SK-N-SH (cell line): ENCODE measurements at regions not wholly inside any gene's neighbourhood (a gene's known extent, or its start where the extent isn't known, plus 50 kb on each side); places are given as distances from the start of the nearest gene placed in this dataset.

Experiments
- CTCF ChIA-PET: fragments of 300-600, 350-600 bp; formaldehyde crosslinking; extraction: SDS; loops from one replicate; lab custom pipeline; 2021; lab: Yijun Ruan, JAX
- POLR2A ChIA-PET: fragments of 350-600 bp; sonication (Branson Sonifier 250); formaldehyde crosslinking; extraction: SDS; loops from one replicate; lab custom pipeline; 2020; ENCODE audit warnings: antibody characterized with exemption, inconsistent platforms; lab: Yijun Ruan, JAX
- DNase-seq: peaks from one replicate; pipeline ENCODE4 v3.0.0; 2012
- H2AFZ ChIP-seq: fragments of 200-600 bp; sonication (generic); 2 replicates; pipeline ENCODE4 v1.8.1; 2016; ENCODE audit warnings: antibody characterized with exemption, mild to moderate bottlenecking, low read depth
- H3F3A ChIP-seq: fragments of 200-600 bp; sonication (generic); replicated peaks from 2 replicates; pipeline ENCODE3; 2016; ENCODE audit warnings: antibody characterized with exemption, mild to moderate bottlenecking; ENCODE audit not compliant: insufficient read depth
- H3K27ac ChIP-seq, 2 experiments: fragments of 200-500 bp in 1 of 2; fragments of 200-600 bp in 1 of 2; sonication (Bioruptor generic) in 1 of 2; sonication (generic), shearing (Covaris generic) in 1 of 2; 2 replicates each; pipeline versions ENCODE4 v1.5.1 to v1.6.1; 2014 to 2016; ENCODE audit warnings: low read depth in 2 of 2, inconsistent platforms in 1 of 2, low read length in 1 of 2, mild to moderate bottlenecking in 1 of 2, mixed read lengths in 1 of 2
- H3K27me3 ChIP-seq: fragments of 200-600 bp; sonication (generic), shearing (Covaris generic); 2 replicates; pipeline ENCODE4 v1.6.1; 2016; ENCODE audit warnings: mixed run types; ENCODE audit not compliant: insufficient read depth
- H3K36me3 ChIP-seq, 2 experiments: fragments of 200-500 bp in 1 of 2; fragments of 200-600 bp in 1 of 2; sonication (Bioruptor generic) in 1 of 2; sonication (generic) in 1 of 2; replicated peaks in 1 of 2; 2 replicates each; pipeline versions ENCODE3 to v1.5.1; 2014 to 2016; ENCODE audit warnings: low read length in 1 of 2, mild to moderate bottlenecking in 1 of 2; ENCODE audit not compliant: insufficient read depth in 2 of 2, control insufficient read depth in 1 of 2
- H3K4me1 ChIP-seq, 2 experiments: fragments of 200-500 bp in 1 of 2; fragments of 200-600 bp in 1 of 2; sonication (Bioruptor generic) in 1 of 2; sonication (generic), shearing (Covaris generic) in 1 of 2; 2 replicates each; pipeline versions ENCODE4 v1.5.1 to v1.6.1; 2014 to 2016; ENCODE audit warnings: low read depth in 1 of 2, low read length in 1 of 2, mixed run types in 1 of 2; ENCODE audit not compliant: insufficient read depth in 2 of 2, control insufficient read depth in 1 of 2
- H3K4me2 ChIP-seq: fragments of 200-600 bp; sonication (generic), shearing (Covaris generic); 2 replicates; pipeline ENCODE4 v1.6.1; 2017; ENCODE audit warnings: mixed run types
- H3K4me3 ChIP-seq, 2 experiments: fragments of 200-500 bp in 1 of 2; fragments of 200-600 bp in 1 of 2; sonication (Bioruptor generic) in 1 of 2; sonication (generic), shearing (Covaris generic) in 1 of 2; 2 replicates each; pipeline versions ENCODE4 v1.5.1 to v1.8.1; 2014 to 2016; ENCODE audit warnings: low read depth in 2 of 2, inconsistent platforms in 1 of 2, low read length in 1 of 2, mild to moderate bottlenecking in 1 of 2, mixed read lengths in 1 of 2, moderate library complexity in 1 of 2
- H3K79me2 ChIP-seq: fragments of 200-600 bp; sonication (generic); 2 replicates; pipeline ENCODE4 v1.8.1; 2017; ENCODE audit warnings: mild to moderate bottlenecking; ENCODE audit not compliant: insufficient read depth
- H3K9ac ChIP-seq: fragments of 200-600 bp; sonication (generic); 2 replicates; pipeline ENCODE4 v1.6.1; 2017; ENCODE audit warnings: mixed run types
- H3K9me2 ChIP-seq: fragments of 200-600 bp; sonication (generic); 2 replicates; pipeline ENCODE4 v1.6.1; 2017; ENCODE audit warnings: mixed run types
- H3K9me3 ChIP-seq: fragments of 200-600 bp; sonication (generic); 2 replicates; pipeline ENCODE4 v1.6.1; 2017; ENCODE audit warnings: mixed run types, mild to moderate bottlenecking, moderate library complexity
- H4K20me1 ChIP-seq: fragments of 200-600 bp; sonication (generic); 2 replicates; pipeline ENCODE4 v1.6.1; 2017; ENCODE audit warnings: mild to moderate bottlenecking, mixed run types; ENCODE audit not compliant: insufficient read depth
- CHD2 ChIP-seq: fragments of 150-350 bp; IDR thresholded peaks from 2 replicates; pipeline ENCODE4 v1.6.1; 2018; ENCODE audit warnings: low read length; ENCODE audit not compliant: partially characterized antibody
- EZH2phosphoT487 ChIP-seq: fragments of 200-600 bp; sonication (generic); IDR thresholded peaks from 2 replicates; pipeline ENCODE4 v1.6.1; 2017; ENCODE audit warnings: low read depth, mixed run types, mild to moderate bottlenecking, antibody characterized with exemption, moderate library complexity, borderline replicate concordance
- FOSL2 ChIP-seq: IDR thresholded peaks from 2 replicates; pipeline ENCODE4 v1.4.0; 2012; ENCODE audit warnings: low read depth, mild to moderate bottlenecking, moderate library complexity, borderline replicate concordance
- FOXM1 ChIP-seq: IDR thresholded peaks from 2 replicates; pipeline ENCODE4 v1.4.0; 2012; ENCODE audit warnings: low read depth, mild to moderate bottlenecking
- GABPA ChIP-seq: IDR thresholded peaks from 2 replicates; pipeline ENCODE4 v1.4.0; 2012; ENCODE audit warnings: low read depth, mild to moderate bottlenecking
- GATA2 ChIP-seq: sonication (generic); formaldehyde crosslinking; IDR thresholded peaks from 2 replicates; pipeline ENCODE4 v1.5.0; 2020; ENCODE audit warnings: mild to moderate bottlenecking, missing genetic modification reagents
- JUND ChIP-seq: IDR thresholded peaks from 2 replicates; pipeline ENCODE4 v1.4.0; 2012
- MEF2A ChIP-seq: IDR thresholded peaks from 2 replicates; pipeline ENCODE4 v1.4.0; 2012; ENCODE audit warnings: low read depth, borderline replicate concordance
- MXI1 ChIP-seq: IDR thresholded peaks from 2 replicates; pipeline ENCODE4 v1.6.1; 2012; ENCODE audit warnings: mild to moderate bottlenecking, low read depth, low read length, improper control_type of control experiment
- NFIC ChIP-seq: IDR thresholded peaks from 2 replicates; pipeline ENCODE4 v1.4.0; 2012; ENCODE audit warnings: borderline replicate concordance
- NRF1 ChIP-seq: IDR thresholded peaks from 2 replicates; pipeline ENCODE4 v1.6.1; 2012; ENCODE audit warnings: low read depth, mild to moderate bottlenecking, low read length
- RAD21 ChIP-seq: IDR thresholded peaks from 2 replicates; pipeline ENCODE4 v1.6.1; 2012; ENCODE audit warnings: mild to moderate bottlenecking, low read length
- SIN3A ChIP-seq: IDR thresholded peaks from 2 replicates; pipeline ENCODE4 v1.6.1; 2012; ENCODE audit warnings: low read depth, mild to moderate bottlenecking, low read length, moderate library complexity, borderline replicate concordance
- SMC3 ChIP-seq: IDR thresholded peaks from 2 replicates; pipeline ENCODE4 v1.6.1; 2012; ENCODE audit warnings: low read depth, low read length, improper control_type of control experiment
- TCF12 ChIP-seq: IDR thresholded peaks from 2 replicates; pipeline ENCODE4 v1.4.0; 2012
- TEAD4 ChIP-seq: IDR thresholded peaks from 2 replicates; pipeline ENCODE4 v1.4.0; 2012; ENCODE audit warnings: mild to moderate bottlenecking, borderline replicate concordance; ENCODE audit not compliant: insufficient read depth
- YY1 ChIP-seq: IDR thresholded peaks from 2 replicates; pipeline ENCODE4 v1.4.0; 2012; ENCODE audit warnings: low read depth, mild to moderate bottlenecking
- whole genome bisulfite sequencing: methylation state at CpG from one replicate; pipeline ENCODE4 v1.1.6; 2017; ENCODE audit warnings: low lambda C conversion rate; 5-methylcytosine and 5-hydroxymethylcytosine counted together
- TF ChIP-seq, protein P1 (sequence below): IDR thresholded peaks from 2 replicates; pipeline ENCODE4; 2012
- TF ChIP-seq, protein P2 (sequence below): fragments of 150-350 bp; IDR thresholded peaks from 2 replicates; pipeline ENCODE4 v1.6.1; 2016; ENCODE audit warnings: mild to moderate bottlenecking, low read depth, low read length
- TF ChIP-seq, protein P3 (sequence below): IDR thresholded peaks from 2 replicates; pipeline ENCODE4 v1.6.1; 2012; ENCODE audit warnings: mild to moderate bottlenecking, low read depth, low read length, moderate library complexity

DNA sequence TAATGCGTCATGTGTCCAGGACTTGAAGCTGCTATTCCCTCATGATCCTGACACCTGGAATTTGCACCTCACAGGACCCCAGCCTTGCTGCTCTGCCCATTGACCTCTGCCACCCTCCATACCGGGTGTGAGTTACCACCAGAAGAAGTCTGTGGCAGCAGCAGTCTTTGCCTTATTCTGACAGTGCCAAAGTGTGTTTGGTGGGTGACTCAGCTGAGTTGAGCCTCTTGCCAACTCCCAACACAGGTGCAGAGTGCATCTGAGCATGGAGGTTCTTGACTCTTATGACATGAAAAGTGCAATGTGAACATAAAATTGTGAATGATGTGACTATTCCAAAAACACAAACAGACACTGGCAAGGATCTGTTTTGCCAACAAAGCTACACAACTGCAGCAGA lies 1166.5 kb upstream of the CDH18 start:
- no peaks in the 10 kb centered on the region for H4K20me1 ChIP-seq
- H3K79me2 ChIP-seq, result no peaks in the 10 kb centered on the region
- H3K4me1 ChIP-seq, result no peaks in the 10 kb centered on the region; a peak in 2 of 4 replicates
- peaks cover 6% of the 10 kb centered on the region for H3F3A ChIP-seq
- no peak overlapping the region for H3K9ac ChIP-seq
- 21% methylated on average over 2 of the region's 2 CpGs for WGBS
- H3K4me2 ChIP-seq, result no peak overlapping the region
- H3K4me3 ChIP-seq, result no peak overlapping the region
- POLR2A ChIA-PET, result no interaction called here
- H2AFZ ChIP-seq, result no peak overlapping the region
- no peaks in the 10 kb centered on the region for H3K36me3 ChIP-seq
- TF ChIP-seq MXI1 (no peak), GABPA (no peak)
- TF ChIP-seq, all 33 proteins: peak for 0
- Histone ChIP-seq H3K27me3 (no peaks in the 10 kb centered on the region), H3K9me3 (no peaks in the 10 kb centered on the region; the same call in 1 of the 2 replicates), H3K27ac (no peak overlapping the region), H3K9me2 (peaks cover 5% of the 10 kb centered on the region; the same call in 1 of the 2 replicates)
- DNase-seq, result no peak
- CTCF ChIA-PET, result no interaction called here

DNA sequence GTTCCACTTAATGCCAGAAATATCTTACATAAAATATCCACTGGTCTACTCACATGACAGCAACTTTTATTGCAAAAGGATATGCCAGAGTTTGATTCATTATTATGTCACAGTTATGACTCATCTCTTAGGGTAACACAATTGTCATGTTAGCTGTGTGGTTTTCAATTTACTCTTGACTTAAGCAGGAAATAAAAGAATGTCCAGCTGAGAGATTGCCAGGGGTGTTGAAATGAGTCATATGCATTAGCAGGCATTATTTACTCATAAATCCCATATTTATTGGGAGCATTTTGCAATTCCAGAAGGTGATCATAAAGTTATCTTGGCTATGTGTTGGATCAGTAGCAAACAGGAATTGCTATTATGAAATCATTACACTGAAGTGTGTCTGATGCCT lies 1164.6 kb upstream of the CDH18 start:
- H3K4me2 ChIP-seq, result no peak overlapping the region
- no peak overlapping the region for H3K27ac ChIP-seq
- H3F3A ChIP-seq, result peaks cover 6% of the 10 kb centered on the region
- CTCF ChIA-PET, result no interaction called here
- DNase-seq, result no peak
- H3K9ac ChIP-seq, result no peak overlapping the region
- no peak overlapping the region for H3K4me3 ChIP-seq
- TF ChIP-seq, protein P1, sequence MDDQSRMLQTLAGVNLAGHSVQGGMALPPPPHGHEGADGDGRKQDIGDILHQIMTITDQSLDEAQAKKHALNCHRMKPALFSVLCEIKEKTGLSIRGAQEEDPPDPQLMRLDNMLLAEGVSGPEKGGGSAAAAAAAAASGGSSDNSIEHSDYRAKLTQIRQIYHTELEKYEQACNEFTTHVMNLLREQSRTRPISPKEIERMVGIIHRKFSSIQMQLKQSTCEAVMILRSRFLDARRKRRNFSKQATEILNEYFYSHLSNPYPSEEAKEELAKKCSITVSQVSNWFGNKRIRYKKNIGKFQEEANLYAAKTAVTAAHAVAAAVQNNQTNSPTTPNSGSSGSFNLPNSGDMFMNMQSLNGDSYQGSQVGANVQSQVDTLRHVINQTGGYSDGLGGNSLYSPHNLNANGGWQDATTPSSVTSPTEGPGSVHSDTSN, result peak; percentile 58
- TF ChIP-seq SMC3 (no peak), JUND (peak; percentile 72), NFIC (peak; percentile 49; the same call in 1 of the 2 replicates), TCF12 (peak; percentile 51), EZH2phosphoT487 (no peak), FOXM1 (no peak), FOSL2 (peak; percentile 54)
- TF ChIP-seq, protein P2, sequence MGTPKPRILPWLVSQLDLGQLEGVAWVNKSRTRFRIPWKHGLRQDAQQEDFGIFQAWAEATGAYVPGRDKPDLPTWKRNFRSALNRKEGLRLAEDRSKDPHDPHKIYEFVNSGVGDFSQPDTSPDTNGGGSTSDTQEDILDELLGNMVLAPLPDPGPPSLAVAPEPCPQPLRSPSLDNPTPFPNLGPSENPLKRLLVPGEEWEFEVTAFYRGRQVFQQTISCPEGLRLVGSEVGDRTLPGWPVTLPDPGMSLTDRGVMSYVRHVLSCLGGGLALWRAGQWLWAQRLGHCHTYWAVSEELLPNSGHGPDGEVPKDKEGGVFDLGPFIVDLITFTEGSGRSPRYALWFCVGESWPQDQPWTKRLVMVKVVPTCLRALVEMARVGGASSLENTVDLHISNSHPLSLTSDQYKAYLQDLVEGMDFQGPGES, result no peak
- TF ChIP-seq, all 33 proteins: peak for 5
- Histone ChIP-seq H2AFZ (no peak overlapping the region), H3K27me3 (no peaks in the 10 kb centered on the region), H4K20me1 (no peaks in the 10 kb centered on the region), H3K36me3 (no peaks in the 10 kb centered on the region), H3K9me3 (no peaks in the 10 kb centered on the region; the same call in 1 of the 2 replicates), H3K79me2 (no peaks in the 10 kb centered on the region), H3K4me1 (no peaks in the 10 kb centered on the region; a peak in 2 of 4 replicates), H3K9me2 (peaks cover 5% of the 10 kb centered on the region; the same call in 1 of the 2 replicates)
- POLR2A ChIA-PET, result no interaction called here

DNA sequence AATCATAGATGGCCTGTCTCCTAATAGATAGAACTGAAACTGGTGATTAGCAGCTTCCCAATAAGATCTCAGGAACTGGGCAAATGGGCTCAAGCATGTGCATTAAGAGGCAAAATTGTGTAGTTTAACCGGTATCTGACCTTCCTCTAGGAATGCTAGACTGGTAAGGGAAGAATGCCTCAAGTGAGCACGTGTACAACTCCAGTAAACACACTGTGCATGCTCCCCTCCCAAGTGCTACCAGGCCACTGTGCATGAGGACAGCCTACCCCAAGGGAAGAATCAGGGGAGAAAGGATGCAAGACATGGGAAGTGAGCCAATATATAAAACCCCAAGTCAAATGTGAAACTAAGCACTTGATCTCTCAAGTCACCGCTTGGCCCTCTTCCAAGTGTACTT lies 1157.4 kb upstream of the CDH18 start:
- CTCF ChIA-PET, result interaction anchor here (1.0 kb wide), 1 partner anchor 9 kb away, joined by 3 read pairs; no protein-coding TSS in a partner anchor
- TF ChIP-seq MEF2A (no peak), NRF1 (no peak), CHD2 (no peak), YY1 (no peak), GATA2 (no peak), MXI1 (no peak), RAD21 (no peak), TEAD4 (no peak), SIN3A (no peak)
- TF ChIP-seq, protein P3, sequence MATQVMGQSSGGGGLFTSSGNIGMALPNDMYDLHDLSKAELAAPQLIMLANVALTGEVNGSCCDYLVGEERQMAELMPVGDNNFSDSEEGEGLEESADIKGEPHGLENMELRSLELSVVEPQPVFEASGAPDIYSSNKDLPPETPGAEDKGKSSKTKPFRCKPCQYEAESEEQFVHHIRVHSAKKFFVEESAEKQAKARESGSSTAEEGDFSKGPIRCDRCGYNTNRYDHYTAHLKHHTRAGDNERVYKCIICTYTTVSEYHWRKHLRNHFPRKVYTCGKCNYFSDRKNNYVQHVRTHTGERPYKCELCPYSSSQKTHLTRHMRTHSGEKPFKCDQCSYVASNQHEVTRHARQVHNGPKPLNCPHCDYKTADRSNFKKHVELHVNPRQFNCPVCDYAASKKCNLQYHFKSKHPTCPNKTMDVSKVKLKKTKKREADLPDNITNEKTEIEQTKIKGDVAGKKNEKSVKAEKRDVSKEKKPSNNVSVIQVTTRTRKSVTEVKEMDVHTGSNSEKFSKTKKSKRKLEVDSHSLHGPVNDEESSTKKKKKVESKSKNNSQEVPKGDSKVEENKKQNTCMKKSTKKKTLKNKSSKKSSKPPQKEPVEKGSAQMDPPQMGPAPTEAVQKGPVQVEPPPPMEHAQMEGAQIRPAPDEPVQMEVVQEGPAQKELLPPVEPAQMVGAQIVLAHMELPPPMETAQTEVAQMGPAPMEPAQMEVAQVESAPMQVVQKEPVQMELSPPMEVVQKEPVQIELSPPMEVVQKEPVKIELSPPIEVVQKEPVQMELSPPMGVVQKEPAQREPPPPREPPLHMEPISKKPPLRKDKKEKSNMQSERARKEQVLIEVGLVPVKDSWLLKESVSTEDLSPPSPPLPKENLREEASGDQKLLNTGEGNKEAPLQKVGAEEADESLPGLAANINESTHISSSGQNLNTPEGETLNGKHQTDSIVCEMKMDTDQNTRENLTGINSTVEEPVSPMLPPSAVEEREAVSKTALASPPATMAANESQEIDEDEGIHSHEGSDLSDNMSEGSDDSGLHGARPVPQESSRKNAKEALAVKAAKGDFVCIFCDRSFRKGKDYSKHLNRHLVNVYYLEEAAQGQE, result no peak

More for the DNA sequence above, 1157.4 kb upstream of the CDH18 start:
- H3K9me3 ChIP-seq, result no peaks in the 10 kb centered on the region
- no peaks in the 10 kb centered on the region for H3K27me3 ChIP-seq
- no peak overlapping the region for H3K27ac ChIP-seq
- no peaks in the 10 kb centered on the region for H3K9me2 ChIP-seq
- DNase-seq, result no peak
- H3K4me2 ChIP-seq, result no peak overlapping the region
- no peaks in the 10 kb centered on the region for H3K36me3 ChIP-seq
- no peak overlapping the region for H3K4me3 ChIP-seq
- no peaks in the 10 kb centered on the region for H4K20me1 ChIP-seq
- H3F3A ChIP-seq, result no peaks in the 10 kb centered on the region
- no peaks in the 10 kb centered on the region for H3K4me1 ChIP-seq
- POLR2A ChIA-PET, result no interaction called here
- WGBS, result 18% methylated on average over 3 of the region's 3 CpGs
- no peaks in the 10 kb centered on the region for H3K79me2 ChIP-seq
- no peak overlapping the region for H3K9ac ChIP-seq
- H2AFZ ChIP-seq, result no peak overlapping the region
